ENCODE measurements at regions not wholly inside any gene's neighbourhood (a gene's known extent, or its start where the extent isn't known, plus 50 kb on each side); places are given as distances from the start of the nearest gene placed in this dataset.

DNA sequence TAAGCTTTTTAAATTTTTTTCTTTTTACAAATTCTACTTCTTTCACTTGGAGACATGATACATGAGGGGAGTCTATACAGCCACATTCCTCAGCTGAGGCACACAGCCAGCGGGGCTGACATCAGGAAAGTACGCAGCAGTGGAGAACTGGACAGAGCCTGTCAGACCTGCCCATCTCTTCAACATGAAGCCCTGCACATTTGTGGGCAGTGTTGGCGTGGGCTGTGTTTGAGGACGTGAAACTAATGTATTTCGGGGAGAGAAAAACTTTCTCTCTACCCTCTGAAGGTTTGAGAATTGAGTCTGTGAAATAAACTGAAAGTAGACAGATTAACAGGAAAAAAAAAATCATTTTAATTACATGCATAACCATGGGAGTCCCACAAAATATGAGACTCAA lies 84.8 kb upstream of the HTATIP2 start:
- TF ChIP-seq, protein P1, sequence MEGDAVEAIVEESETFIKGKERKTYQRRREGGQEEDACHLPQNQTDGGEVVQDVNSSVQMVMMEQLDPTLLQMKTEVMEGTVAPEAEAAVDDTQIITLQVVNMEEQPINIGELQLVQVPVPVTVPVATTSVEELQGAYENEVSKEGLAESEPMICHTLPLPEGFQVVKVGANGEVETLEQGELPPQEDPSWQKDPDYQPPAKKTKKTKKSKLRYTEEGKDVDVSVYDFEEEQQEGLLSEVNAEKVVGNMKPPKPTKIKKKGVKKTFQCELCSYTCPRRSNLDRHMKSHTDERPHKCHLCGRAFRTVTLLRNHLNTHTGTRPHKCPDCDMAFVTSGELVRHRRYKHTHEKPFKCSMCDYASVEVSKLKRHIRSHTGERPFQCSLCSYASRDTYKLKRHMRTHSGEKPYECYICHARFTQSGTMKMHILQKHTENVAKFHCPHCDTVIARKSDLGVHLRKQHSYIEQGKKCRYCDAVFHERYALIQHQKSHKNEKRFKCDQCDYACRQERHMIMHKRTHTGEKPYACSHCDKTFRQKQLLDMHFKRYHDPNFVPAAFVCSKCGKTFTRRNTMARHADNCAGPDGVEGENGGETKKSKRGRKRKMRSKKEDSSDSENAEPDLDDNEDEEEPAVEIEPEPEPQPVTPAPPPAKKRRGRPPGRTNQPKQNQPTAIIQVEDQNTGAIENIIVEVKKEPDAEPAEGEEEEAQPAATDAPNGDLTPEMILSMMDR (IDR thresholded peaks at IDR 0.05) = no peak
- TF ChIP-seq POLR2A (IDR thresholded peaks at IDR 0.05) = no peak
